OCI-LY1 (cell line): ENCODE measurements at regions not wholly inside any gene's neighbourhood (a gene's known extent, or its start where the extent isn't known, plus 50 kb on each side); places are given as distances from the start of the nearest gene placed in this dataset.
"Not testable (repeated sequence)": the region's sequence is repeated elsewhere in the genome, so short reads cannot be mapped to it uniquely, and the experiment has no call there.

ENCODE experiments used
- H2AFZ ChIP-seq: fragments of 200-600 bp; sonication (generic), shearing (Covaris generic); 2 replicates; pipeline ENCODE4 v1.6.0; 2014; ENCODE audit warnings: antibody characterized with exemption, mild to moderate bottlenecking, low read length
- H3F3A ChIP-seq: fragments of 200-600 bp; sonication (generic), shearing (Covaris generic); 2 replicates; pipeline ENCODE4 v1.6.0; 2014; ENCODE audit warnings: mild to moderate bottlenecking, antibody characterized with exemption, low read length, moderate library complexity; ENCODE audit not compliant: insufficient read depth
- H3K27ac ChIP-seq: fragments of 200-600 bp; sonication (generic); 2 replicates; pipeline ENCODE4 v1.5.1; 2014; ENCODE audit warnings: low read length, mixed run types, mild to moderate bottlenecking, low read depth; ENCODE audit not compliant: poor library complexity, severe bottlenecking
- H3K27me3 ChIP-seq: fragments of 200-600 bp; sonication (generic); 2 replicates; pipeline ENCODE4 v1.6.0; 2014; ENCODE audit warnings: antibody characterized with exemption, mild to moderate bottlenecking, low read length, moderate library complexity; ENCODE audit not compliant: insufficient read depth
- H3K36me3 ChIP-seq: fragments of 200-600 bp; sonication (generic); 2 replicates; pipeline ENCODE4 v1.6.1; 2014; ENCODE audit warnings: mild to moderate bottlenecking, antibody characterized with exemption, low read length, moderate library complexity, mixed read lengths; ENCODE audit not compliant: insufficient read depth
- H3K4me1 ChIP-seq: fragments of 200-600 bp; sonication (generic); 2 replicates; pipeline ENCODE4 v1.5.1; 2014; ENCODE audit warnings: mild to moderate bottlenecking, low read length, moderate library complexity; ENCODE audit not compliant: insufficient read depth, severe bottlenecking
- H3K4me2 ChIP-seq: fragments of 200-600 bp; sonication (generic), shearing (Covaris generic); 2 replicates; pipeline ENCODE4 v1.6.1; 2014; ENCODE audit warnings: low read length
- H3K4me3 ChIP-seq: fragments of 200-600 bp; sonication (generic); 2 replicates; pipeline ENCODE4 v1.5.1; 2014; ENCODE audit warnings: low read length, low read depth, mild to moderate bottlenecking, mixed read lengths; ENCODE audit not compliant: poor library complexity, severe bottlenecking
- H3K79me2 ChIP-seq: fragments of 200-600 bp; shearing (Covaris generic); 2 replicates; pipeline ENCODE4 v1.6.1; 2016; ENCODE audit warnings: mixed run types, low read length, mixed read lengths; ENCODE audit not compliant: insufficient read depth
- H3K9ac ChIP-seq: fragments of 200-600 bp; sonication (generic), shearing (Covaris generic); 2 replicates; pipeline ENCODE4 v1.6.1; 2014; ENCODE audit warnings: mild to moderate bottlenecking, low read length, mixed read lengths
- H3K9me2 ChIP-seq: fragments of 200-600 bp; sonication (generic), shearing (Covaris generic); 2 replicates; pipeline ENCODE4 v1.6.1; 2014; ENCODE audit warnings: low read depth, mild to moderate bottlenecking, low read length, mixed read lengths
- H3K9me3 ChIP-seq: fragments of 200-600 bp; shearing (Covaris generic); 2 replicates; pipeline ENCODE4 v1.6.1; 2014; ENCODE audit warnings: low read length, mixed read lengths
- H4K20me1 ChIP-seq: fragments of 200-600 bp; sonication (generic), shearing (Covaris generic); 2 replicates; pipeline ENCODE4 v1.6.0; 2016; ENCODE audit warnings: mild to moderate bottlenecking, low read length; ENCODE audit not compliant: insufficient read depth
- CTCF ChIP-seq: fragments of 200-600 bp; sonication (generic), shearing (Covaris generic); IDR thresholded peaks from 2 replicates; pipeline ENCODE4 v1.5.1; 2017; ENCODE audit warnings: mild to moderate bottlenecking, antibody characterized with exemption, low read length, moderate library complexity, mixed read lengths
- EZH2 ChIP-seq: fragments of 200-600 bp; sonication (generic), shearing (Covaris generic); IDR thresholded peaks from 2 replicates; pipeline ENCODE4 v1.8.0; 2017; ENCODE audit warnings: borderline replicate concordance, mixed run types, mild to moderate bottlenecking, antibody characterized with exemption, low read length, moderate library complexity, mixed read lengths

GRCh38 chr13:70218618-70219017 is 110.4 kb upstream of the KLHL1 start:
- no peak overlapping the region for H3K4me3 ChIP-seq
- H3K9me3 ChIP-seq = no peaks in the 10 kb centered on the region
- H2AFZ ChIP-seq = no peak overlapping the region
- no peaks in the 10 kb centered on the region for H3K4me1 ChIP-seq
- no peaks in the 10 kb centered on the region for H3K79me2 ChIP-seq
- no peaks in the 10 kb centered on the region for H3K27me3 ChIP-seq
- H3K4me2 ChIP-seq = no peak overlapping the region
- H3K9me2 ChIP-seq = no peaks in the 10 kb centered on the region
- no peak overlapping the region for H3K27ac ChIP-seq
- H3K9ac ChIP-seq = no peak overlapping the region
- H4K20me1 ChIP-seq = no peaks in the 10 kb centered on the region
- H3F3A ChIP-seq = no peaks in the 10 kb centered on the region
- no peak for TF ChIP-seq CTCF
- TF ChIP-seq EZH2 = no peak
- no peaks in the 10 kb centered on the region for H3K36me3 ChIP-seq

GRCh38 chr13:70208968-70209367 is 100.7 kb upstream of the KLHL1 start:
- H3K27me3 ChIP-seq, H2AFZ ChIP-seq, H3K9me3 ChIP-seq, H3K4me1 ChIP-seq, H4K20me1 ChIP-seq, H3K4me2 ChIP-seq, H3K36me3 ChIP-seq, H3K27ac ChIP-seq, H3F3A ChIP-seq, H3K9ac ChIP-seq, H3K79me2 ChIP-seq, H3K4me3 ChIP-seq, H3K9me2 ChIP-seq: not testable (repeated sequence)

GRCh38 chr13:70206671-70207070 is 98.4 kb upstream of the KLHL1 start:
- no peak overlapping the region for H2AFZ ChIP-seq
- H3K4me2 ChIP-seq = no peak overlapping the region
- TF ChIP-seq EZH2 (no peak), CTCF (no peak)
- H3K36me3 ChIP-seq = no peaks in the 10 kb centered on the region
- no peaks in the 10 kb centered on the region for H4K20me1 ChIP-seq
- H3K9me3 ChIP-seq = peaks cover 5% of the 10 kb centered on the region; the same call in 1 of the 2 replicates
- no peaks in the 10 kb centered on the region for H3K27me3 ChIP-seq
- no peaks in the 10 kb centered on the region for H3F3A ChIP-seq
- H3K27ac ChIP-seq = no peak overlapping the region
- H3K9me2 ChIP-seq = peaks cover 4% of the 10 kb centered on the region
- no peak overlapping the region for H3K4me3 ChIP-seq
- H3K4me1 ChIP-seq = no peaks in the 10 kb centered on the region
- no peak overlapping the region for H3K9ac ChIP-seq
- no peaks in the 10 kb centered on the region for H3K79me2 ChIP-seq

- H4K20me1 ChIP-seq = no peaks in the 10 kb centered on the region
- no peaks in the 10 kb centered on the region for H3K4me1 ChIP-seq
- H3K27me3 ChIP-seq = no peaks in the 10 kb centered on the region
- no peaks in the 10 kb centered on the region for H3K36me3 ChIP-seq
- H3K9me3 ChIP-seq = peaks cover 5% of the 10 kb centered on the region; the same call in 1 of the 2 replicates
- TF ChIP-seq CTCF = no peak
- no peak for TF ChIP-seq EZH2
- H3K27ac ChIP-seq = no peak overlapping the region
- no peak overlapping the region for H3K4me3 ChIP-seq
- no peak overlapping the region for H3K9ac ChIP-seq
- H3K9me2 ChIP-seq = peaks cover 9% of the 10 kb centered on the region
- H3K79me2 ChIP-seq = no peaks in the 10 kb centered on the region
- H2AFZ ChIP-seq = no peak overlapping the region
- 0 out of 2 replicates have a peak, but pooled peaks cover 3% of the 10 kb centered on the region for H3F3A ChIP-seq
- H3K4me2 ChIP-seq = no peak overlapping the region
Measured at GRCh38 chr13:70203661-70204229, 95.5 kb upstream of the KLHL1 start.
